ENCODE measurements at regions not wholly inside any gene's neighbourhood (a gene's known extent, or its start where the extent isn't known, plus 50 kb on each side); places are given as distances from the start of the nearest gene placed in this dataset.

DNA sequence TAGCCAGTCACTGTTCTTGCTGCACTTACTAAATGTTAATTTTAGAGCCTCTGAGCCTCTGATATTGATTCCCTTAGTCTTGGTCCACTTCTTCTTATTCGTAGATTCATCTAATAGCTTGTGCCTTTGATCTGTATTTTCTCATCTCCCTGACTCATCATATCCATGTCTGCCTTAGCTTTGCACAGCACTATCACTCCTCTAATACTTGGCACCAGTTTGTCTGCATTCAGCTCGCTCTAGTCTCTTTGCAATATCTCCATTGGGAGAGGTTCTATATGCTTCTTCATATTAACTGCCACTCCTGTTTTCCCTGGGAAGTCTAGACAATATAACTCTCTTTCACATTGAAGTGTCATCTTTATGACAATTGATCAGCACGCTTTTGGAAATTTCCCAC, 68.5 kb upstream of the CSRP2 start:
- TF ChIP-seq, protein P1, sequence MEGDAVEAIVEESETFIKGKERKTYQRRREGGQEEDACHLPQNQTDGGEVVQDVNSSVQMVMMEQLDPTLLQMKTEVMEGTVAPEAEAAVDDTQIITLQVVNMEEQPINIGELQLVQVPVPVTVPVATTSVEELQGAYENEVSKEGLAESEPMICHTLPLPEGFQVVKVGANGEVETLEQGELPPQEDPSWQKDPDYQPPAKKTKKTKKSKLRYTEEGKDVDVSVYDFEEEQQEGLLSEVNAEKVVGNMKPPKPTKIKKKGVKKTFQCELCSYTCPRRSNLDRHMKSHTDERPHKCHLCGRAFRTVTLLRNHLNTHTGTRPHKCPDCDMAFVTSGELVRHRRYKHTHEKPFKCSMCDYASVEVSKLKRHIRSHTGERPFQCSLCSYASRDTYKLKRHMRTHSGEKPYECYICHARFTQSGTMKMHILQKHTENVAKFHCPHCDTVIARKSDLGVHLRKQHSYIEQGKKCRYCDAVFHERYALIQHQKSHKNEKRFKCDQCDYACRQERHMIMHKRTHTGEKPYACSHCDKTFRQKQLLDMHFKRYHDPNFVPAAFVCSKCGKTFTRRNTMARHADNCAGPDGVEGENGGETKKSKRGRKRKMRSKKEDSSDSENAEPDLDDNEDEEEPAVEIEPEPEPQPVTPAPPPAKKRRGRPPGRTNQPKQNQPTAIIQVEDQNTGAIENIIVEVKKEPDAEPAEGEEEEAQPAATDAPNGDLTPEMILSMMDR (conservative IDR thresholded peaks at IDR 0.05): no peak
- no peak overlapping the region for H3K27ac ChIP-seq

DNA sequence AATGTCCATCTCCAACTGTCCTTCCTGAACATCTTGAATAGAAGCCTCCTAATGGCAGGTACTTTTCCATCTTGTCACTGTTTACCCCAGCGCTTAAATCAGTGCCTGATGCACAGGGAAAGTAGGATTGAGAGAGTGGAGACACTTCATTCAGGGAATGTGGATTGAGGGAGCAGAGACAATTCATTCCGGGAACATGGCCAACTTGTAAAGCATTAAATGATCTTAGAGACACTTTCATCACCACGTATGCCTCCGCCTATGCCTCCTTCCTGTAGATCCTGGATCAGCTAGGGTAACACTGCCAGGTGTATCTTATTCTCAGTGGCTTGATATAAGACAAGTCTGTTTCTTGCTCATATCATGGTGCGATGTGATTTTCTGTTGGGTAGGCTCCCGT, 67.6 kb upstream of the CSRP2 start:
- TF ChIP-seq, protein P1 (conservative IDR thresholded peaks at IDR 0.05): no peak
- H3K27ac ChIP-seq: no peak overlapping the region

DNA sequence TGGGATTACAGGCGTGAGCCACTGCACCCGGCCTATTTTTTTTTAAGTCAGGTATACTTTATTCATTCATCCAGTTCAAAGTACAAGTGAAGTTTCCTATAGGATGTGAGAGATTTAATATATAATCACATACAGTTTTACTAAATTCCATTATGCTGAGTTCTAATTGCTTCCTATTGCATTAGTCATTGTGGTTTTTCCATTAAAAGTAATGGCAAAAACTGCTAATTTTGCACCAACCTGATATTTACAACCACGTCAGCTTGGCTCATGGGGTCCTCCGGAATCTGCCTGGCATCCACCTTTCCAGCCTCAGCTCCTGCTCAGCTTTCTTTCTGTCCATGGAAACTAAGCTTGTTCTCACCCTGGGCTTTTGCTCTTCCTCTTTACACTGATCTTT, 67.0 kb upstream of the CSRP2 start:
- TF ChIP-seq, protein P1 (conservative IDR thresholded peaks at IDR 0.05): no peak
- H3K27ac ChIP-seq: no peak overlapping the region

DNA sequence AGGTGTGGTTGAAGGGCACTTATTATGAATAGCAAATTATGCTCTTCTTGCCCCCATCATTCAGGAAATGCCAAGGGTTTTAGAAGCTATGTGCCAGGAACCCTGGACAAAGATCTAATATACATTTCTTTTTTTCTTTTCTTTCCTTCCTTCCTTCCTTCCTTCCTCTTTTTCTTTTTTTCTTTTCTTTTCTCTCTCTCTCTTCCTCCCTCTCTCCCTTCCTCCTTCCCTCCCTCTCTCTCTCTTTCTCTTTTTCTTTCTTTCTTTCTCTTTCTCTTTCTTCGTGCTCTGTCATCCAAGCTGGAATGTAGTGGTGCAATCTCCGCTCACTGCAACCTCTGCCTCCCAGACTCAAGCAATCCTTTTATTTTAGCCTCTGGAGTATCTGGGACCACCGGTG, 66.1 kb upstream of the CSRP2 start:
- TF ChIP-seq, protein P1 (conservative IDR thresholded peaks at IDR 0.05): no peak
- H3K27ac ChIP-seq: peak overlapping the region; percentile 74

DNA sequence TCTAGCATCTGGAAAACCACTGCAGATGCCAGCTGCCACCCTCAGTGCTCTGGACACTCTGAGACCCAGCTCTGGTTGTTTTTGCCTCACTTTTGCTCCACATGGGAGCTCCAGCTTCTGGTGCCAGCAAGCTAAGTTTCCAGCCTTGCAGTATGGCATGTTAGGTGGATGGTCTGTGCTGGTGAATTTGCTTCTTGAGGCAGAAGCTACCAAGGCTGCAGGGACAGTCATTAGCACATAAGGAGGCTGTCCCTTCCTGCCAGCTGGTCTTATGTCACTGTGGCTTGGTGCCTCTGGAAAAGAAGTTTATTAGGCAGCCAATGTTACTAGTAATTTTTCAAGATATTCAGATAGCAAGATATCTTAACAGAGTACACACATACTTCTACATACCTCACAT, 64.2 kb upstream of the CSRP2 start:
- TF ChIP-seq, protein P1 (conservative IDR thresholded peaks at IDR 0.05): no peak
- peak overlapping the region; percentile 74 for H3K27ac ChIP-seq

DNA sequence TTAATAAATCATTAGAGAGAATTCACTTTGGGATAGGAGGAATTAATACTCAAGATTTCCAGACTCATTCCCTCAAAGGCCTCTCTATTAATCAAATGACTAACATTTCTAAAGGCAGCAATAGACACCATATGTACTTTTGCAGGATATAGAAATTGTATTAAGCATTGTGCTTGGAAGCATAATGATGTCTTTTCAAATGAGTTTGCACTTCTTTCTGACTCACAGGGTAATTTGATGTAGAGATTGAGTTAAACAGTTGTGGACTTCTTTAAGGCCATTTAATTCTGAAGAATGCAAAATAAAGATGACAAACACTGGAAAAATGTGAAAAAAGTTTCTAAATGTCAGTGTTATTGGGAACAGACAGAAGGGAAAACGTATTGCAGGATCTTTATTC, 63.4 kb upstream of the CSRP2 start:
- peak overlapping the region; percentile 74 for H3K27ac ChIP-seq
- TF ChIP-seq, protein P1 (conservative IDR thresholded peaks at IDR 0.05): no peak

DNA sequence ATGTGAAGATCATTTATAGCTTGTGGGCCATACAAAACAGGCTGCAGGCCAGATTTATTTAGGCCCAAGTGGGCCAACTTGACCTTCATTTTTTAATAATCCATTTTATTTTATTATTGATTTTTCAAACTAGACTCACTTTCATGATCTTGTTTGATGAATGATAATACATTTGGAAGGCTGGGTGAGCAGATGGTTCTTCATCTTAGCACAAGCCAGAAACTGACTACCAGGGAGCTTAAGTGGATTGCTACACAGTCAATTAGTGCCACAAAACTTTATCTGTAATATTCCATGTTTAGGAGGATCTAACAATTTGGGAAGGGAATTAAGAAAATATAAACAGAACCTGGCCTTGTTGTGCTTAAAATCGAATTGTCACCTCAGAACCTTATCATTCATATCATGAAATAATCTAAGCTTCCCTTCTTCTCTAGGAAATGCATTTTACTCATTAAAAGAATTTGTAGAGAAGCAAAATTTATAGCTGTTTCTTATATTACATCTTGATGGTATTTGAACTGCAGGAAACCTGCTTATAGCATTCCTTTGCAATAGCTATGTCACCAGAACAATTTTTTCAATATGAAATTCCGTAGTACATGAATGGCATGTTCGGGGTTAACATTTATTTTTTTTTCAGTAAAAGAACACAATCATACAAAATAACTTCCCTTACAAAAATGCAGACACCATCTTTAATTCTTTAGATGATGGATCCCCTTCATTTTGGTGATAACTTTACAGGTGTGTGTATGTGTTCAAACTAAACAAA, 62.0 kb upstream of the CSRP2 start:
- no peak overlapping the region for H3K27ac ChIP-seq
- TF ChIP-seq, protein P1 (conservative IDR thresholded peaks at IDR 0.05): no peak

All from VCaP (cell line).